HL-60 (cell line): ENCODE measurements at regions not wholly inside any gene's neighbourhood (a gene's known extent, or its start where the extent isn't known, plus 50 kb on each side); places are given as distances from the start of the nearest gene placed in this dataset.

Experiments
- DNase-seq, 2 experiments: peaks; one replicate each; pipeline ENCODE4 v3.0.0-alpha.2; 2010 to 2020; ENCODE audit warnings: low read depth in 1 of 2, low spot score in 1 of 2
- H3K27ac ChIP-seq: fragments of 250-450 bp; sonication (Bioruptor Pico); replicated peaks from 2 replicates; pipeline ENCODE4 v1.5.1; 2020; ENCODE audit warnings: mild to moderate bottlenecking, moderate library complexity
- H3K27me3 ChIP-seq: fragments of 250-450 bp; sonication (Bioruptor Pico); 2 replicates; pipeline ENCODE4 v1.5.1; 2021; ENCODE audit warnings: mild to moderate bottlenecking, moderate library complexity; ENCODE audit not compliant: insufficient read depth, poor library complexity, severe bottlenecking
- H3K4me3 ChIP-seq: replicated peaks from 2 replicates; pipeline ENCODE4 v1.5.1; 2011; ENCODE audit warnings: mild to moderate bottlenecking, control low read depth, low read length; ENCODE audit not compliant: insufficient read depth
- GABPA ChIP-seq: IDR thresholded peaks from 2 replicates; pipeline ENCODE4 v1.6.1; 2012; ENCODE audit warnings: low read depth
- POLR2AphosphoS5 ChIP-seq: IDR thresholded peaks from 2 replicates; pipeline ENCODE4 v1.6.1; 2012; ENCODE audit warnings: low read depth
- SPI1 ChIP-seq: IDR thresholded peaks from 2 replicates; pipeline ENCODE4 v1.6.1; 2012; ENCODE audit warnings: low read depth, mild to moderate bottlenecking, borderline replicate concordance
- TF ChIP-seq, protein P1 (sequence below): IDR thresholded peaks from 2 replicates; pipeline ENCODE4 v1.6.1; 2012; ENCODE audit warnings: low read depth; ENCODE audit not compliant: insufficient replicate concordance
- TF ChIP-seq, protein P2 (sequence below): IDR thresholded peaks from one replicate; pipeline ENCODE4 v1.5.1; 2011; ENCODE audit warnings: low read length, control low read depth, inconsistent platforms; ENCODE audit not compliant: insufficient read depth

DNA sequence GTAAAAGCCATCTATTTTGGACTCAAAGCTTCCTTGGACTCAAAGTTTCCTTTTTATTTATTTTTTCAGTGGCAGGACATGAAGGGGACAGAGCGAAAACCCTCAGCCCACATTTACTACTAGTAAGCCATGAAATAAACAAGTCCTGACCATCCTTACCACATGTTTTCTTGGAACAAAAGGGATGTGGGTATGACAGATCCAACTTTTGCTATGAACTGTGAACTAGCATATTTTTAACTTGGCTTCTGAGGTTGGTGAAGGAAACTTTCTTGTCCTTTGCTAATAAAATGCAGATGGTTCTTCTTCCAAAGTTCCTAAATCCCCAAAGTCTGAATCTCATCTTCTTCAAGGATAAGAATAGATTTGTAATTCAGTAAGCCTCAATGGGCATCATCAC lies 122.7 kb upstream of the TNC start:
- Histone ChIP-seq H3K27ac (no peak overlapping the region), H3K27me3 (no peaks in the 10 kb centered on the region), H3K4me3 (no peak overlapping the region)
- no peak for DNase-seq
- TF ChIP-seq SPI1 (no peak), POLR2AphosphoS5 (no peak), GABPA (no peak)
- TF ChIP-seq, protein P1, sequence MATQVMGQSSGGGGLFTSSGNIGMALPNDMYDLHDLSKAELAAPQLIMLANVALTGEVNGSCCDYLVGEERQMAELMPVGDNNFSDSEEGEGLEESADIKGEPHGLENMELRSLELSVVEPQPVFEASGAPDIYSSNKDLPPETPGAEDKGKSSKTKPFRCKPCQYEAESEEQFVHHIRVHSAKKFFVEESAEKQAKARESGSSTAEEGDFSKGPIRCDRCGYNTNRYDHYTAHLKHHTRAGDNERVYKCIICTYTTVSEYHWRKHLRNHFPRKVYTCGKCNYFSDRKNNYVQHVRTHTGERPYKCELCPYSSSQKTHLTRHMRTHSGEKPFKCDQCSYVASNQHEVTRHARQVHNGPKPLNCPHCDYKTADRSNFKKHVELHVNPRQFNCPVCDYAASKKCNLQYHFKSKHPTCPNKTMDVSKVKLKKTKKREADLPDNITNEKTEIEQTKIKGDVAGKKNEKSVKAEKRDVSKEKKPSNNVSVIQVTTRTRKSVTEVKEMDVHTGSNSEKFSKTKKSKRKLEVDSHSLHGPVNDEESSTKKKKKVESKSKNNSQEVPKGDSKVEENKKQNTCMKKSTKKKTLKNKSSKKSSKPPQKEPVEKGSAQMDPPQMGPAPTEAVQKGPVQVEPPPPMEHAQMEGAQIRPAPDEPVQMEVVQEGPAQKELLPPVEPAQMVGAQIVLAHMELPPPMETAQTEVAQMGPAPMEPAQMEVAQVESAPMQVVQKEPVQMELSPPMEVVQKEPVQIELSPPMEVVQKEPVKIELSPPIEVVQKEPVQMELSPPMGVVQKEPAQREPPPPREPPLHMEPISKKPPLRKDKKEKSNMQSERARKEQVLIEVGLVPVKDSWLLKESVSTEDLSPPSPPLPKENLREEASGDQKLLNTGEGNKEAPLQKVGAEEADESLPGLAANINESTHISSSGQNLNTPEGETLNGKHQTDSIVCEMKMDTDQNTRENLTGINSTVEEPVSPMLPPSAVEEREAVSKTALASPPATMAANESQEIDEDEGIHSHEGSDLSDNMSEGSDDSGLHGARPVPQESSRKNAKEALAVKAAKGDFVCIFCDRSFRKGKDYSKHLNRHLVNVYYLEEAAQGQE = no peak
- TF ChIP-seq, protein P2, sequence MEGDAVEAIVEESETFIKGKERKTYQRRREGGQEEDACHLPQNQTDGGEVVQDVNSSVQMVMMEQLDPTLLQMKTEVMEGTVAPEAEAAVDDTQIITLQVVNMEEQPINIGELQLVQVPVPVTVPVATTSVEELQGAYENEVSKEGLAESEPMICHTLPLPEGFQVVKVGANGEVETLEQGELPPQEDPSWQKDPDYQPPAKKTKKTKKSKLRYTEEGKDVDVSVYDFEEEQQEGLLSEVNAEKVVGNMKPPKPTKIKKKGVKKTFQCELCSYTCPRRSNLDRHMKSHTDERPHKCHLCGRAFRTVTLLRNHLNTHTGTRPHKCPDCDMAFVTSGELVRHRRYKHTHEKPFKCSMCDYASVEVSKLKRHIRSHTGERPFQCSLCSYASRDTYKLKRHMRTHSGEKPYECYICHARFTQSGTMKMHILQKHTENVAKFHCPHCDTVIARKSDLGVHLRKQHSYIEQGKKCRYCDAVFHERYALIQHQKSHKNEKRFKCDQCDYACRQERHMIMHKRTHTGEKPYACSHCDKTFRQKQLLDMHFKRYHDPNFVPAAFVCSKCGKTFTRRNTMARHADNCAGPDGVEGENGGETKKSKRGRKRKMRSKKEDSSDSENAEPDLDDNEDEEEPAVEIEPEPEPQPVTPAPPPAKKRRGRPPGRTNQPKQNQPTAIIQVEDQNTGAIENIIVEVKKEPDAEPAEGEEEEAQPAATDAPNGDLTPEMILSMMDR = no peak

DNA sequence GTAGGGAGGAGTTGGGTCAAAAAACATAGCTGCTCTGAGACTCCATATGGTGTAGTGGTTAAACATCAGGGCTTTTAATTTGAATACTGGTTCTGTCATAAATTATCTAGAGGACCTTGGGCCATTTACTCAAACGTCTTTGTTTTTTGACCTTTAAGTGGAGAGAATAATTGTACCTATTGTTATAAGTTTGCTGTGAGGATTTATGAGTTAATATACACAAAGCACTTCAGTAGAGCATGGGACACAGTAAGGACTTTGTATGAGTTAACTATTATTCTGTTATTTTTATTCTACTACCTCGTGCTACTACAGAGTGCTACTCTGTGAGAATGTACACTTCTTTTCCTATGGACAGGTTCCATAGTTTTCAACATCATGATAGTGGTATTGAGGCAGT lies 123.7 kb upstream of the TNC start:
- Histone ChIP-seq H3K4me3 (no peak overlapping the region), H3K27ac (no peak overlapping the region), H3K27me3 (no peaks in the 10 kb centered on the region)
- no peak for DNase-seq
- TF ChIP-seq POLR2AphosphoS5 = no peak
- TF ChIP-seq SPI1 = no peak

DNA sequence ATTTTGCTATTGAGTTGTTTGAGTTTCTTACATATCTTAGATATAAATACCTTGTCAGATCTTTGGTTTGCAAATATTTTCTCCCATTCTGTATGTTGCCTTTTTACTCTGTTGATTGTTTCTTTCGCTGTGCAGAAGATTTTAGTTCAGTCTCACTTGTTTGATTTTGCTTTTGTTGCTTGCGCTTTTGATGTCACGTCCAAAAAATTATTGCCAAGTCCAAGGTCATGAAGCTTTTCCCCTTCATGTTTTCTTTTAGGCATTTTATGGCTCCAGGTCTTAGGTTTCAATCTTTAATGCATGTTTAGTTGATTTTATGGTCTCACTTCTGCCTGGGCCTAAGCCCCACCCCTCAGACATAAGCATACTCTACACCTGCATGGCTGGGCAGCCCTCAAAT lies 131.5 kb upstream of the TNC start:
- DNase-seq = no peak
- TF ChIP-seq SPI1 = no peak
- TF ChIP-seq, protein P2 = no peak
- no peak for TF ChIP-seq GABPA
- TF ChIP-seq POLR2AphosphoS5 = no peak
- no peaks in the 10 kb centered on the region for H3K27me3 ChIP-seq
- no peak overlapping the region for H3K27ac ChIP-seq
- H3K4me3 ChIP-seq = no peak overlapping the region

DNA sequence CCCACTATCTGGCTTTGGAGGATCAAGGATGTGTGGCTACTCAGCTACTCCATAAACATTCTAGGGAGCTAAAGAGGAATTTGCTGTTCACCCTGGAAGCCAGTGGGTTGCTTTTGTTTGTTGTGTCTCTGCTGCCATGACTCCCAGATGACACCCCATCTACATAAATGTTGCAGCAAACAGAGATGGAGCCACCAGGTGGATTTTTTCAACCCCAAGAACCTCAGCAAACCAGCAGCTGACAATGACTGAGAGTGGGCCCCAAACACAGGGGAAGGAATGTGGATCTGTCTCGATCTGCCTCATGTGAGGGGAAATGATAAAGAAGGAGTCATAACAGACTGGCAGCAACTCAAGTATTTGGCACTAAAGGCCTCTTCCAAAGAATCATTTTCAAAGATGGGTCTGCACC lies 132.7 kb upstream of the TNC start:
- TF ChIP-seq GABPA (no peak), POLR2AphosphoS5 (no peak), SPI1 (no peak)
- TF ChIP-seq, protein P1 = no peak
- TF ChIP-seq, protein P2 = no peak
- Histone ChIP-seq H3K4me3 (no peak overlapping the region), H3K27me3 (no peaks in the 10 kb centered on the region), H3K27ac (no peak overlapping the region)
- no peak for DNase-seq
